ENCODE measurements at regions not wholly inside any gene's neighbourhood (a gene's known extent, or its start where the extent isn't known, plus 50 kb on each side); places are given as distances from the start of the nearest gene placed in this dataset.

DNA sequence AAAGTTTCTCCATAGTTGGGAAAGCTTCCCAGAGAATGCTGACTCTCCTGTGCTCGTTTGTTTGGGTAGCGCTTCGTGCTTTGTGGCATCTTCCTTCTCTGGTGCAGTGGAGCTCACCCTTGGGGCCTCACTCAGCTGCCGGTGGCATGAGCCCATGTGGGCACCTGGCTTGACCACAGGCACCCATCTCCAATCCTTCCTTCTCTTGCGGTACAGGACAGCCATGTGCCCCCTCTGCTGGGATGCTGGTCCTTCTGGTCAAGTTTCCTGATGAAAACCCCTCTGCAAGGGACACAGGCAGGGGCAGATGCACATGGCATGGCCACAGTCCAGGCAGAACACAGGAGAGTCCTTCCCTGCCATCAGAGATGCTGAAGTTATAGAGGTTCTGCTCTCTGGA lies 555.9 kb upstream of the HS6ST1 start:
- no peak for DNase-seq (ENCODE audit: low read depth)

DNA sequence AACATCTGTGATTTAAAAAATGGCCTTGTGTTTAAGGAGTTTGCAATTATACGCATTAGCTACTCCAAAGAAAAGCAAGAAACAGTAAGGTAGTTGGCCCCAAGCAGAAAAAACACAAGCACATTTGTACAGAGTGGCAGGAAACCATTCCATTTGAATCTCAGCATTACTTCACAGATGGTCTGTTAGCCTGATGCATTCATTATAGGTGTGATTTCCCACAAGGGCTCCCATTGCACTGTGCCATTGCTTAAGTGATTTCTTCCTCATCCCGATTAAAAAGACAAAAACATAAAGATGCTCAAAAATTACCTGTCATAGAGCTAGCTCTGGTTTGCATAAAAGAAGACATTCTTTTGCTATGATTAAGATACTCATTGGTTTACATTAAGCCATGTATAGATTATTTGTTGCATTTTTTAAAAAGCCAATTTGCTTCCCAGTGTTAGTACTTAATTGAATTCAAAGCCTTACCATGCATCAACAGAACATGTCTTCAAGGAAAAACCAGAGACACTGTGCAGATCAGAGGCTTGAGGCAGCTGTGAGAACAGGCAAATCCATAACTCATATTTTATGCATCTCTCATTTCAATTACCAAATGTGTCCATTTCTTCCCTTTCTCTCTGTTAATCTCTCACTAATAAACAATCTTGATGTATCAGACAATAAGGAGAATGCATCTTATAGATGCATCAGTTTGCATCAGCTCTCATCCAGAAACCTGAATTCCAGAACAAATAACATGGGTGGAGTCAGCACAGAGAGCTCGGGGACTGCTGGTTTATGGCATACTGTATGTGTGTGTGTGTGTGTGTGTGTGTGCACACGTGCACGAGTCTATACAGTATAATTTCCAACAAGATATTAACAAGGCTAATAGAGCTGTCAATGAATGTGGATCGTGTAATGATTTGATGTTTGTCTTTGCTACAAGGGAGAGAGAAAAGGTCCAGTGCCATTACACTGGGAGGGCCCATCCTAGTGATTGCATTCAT lies 558.6 kb upstream of the HS6ST1 start:
- no peak for DNase-seq (ENCODE audit: low read depth)

DNA sequence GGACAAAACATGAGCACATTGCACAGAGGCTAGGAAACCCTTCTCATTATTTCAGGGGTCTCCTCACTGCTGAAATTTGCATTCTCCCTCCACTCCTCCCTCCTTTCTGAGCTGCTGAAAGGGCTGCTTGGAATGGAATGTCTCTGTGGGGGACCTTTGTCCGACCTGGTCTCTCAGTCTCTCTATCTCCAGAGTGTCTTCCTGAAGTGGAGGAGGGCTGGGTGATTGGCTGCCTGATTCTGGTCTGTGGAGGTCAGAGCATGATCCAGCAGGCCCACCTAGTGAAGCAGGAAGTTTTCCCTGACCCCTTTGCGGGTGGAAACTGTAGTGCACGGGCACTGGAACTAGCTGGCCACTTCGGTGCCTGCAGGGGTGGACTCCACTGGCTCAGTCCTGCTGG lies 560.5 kb upstream of the HS6ST1 start:
- no peak for DNase-seq (ENCODE audit: low read depth)

DNA sequence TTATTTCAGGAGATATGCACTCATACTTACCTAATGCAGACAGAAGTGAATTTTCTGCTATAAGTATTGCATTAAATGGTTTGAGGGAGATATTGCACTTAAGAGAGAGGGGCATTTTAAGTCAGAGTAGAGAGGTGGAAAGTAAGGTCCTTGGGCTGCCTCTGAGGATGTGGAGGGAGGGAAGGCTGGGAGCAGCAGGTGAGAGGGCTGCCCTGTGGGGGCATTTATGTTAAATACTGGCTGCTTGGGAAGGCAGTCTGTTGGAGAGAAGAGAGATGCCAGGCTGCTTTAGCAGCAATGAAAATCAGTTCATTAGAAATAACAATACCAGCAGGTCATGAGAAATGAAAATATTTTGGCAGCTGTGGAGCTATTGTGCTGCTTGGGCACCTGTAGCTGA lies 576.2 kb upstream of the HS6ST1 start:
- DNase-seq (ENCODE audit: low read depth), result no peak

DNA sequence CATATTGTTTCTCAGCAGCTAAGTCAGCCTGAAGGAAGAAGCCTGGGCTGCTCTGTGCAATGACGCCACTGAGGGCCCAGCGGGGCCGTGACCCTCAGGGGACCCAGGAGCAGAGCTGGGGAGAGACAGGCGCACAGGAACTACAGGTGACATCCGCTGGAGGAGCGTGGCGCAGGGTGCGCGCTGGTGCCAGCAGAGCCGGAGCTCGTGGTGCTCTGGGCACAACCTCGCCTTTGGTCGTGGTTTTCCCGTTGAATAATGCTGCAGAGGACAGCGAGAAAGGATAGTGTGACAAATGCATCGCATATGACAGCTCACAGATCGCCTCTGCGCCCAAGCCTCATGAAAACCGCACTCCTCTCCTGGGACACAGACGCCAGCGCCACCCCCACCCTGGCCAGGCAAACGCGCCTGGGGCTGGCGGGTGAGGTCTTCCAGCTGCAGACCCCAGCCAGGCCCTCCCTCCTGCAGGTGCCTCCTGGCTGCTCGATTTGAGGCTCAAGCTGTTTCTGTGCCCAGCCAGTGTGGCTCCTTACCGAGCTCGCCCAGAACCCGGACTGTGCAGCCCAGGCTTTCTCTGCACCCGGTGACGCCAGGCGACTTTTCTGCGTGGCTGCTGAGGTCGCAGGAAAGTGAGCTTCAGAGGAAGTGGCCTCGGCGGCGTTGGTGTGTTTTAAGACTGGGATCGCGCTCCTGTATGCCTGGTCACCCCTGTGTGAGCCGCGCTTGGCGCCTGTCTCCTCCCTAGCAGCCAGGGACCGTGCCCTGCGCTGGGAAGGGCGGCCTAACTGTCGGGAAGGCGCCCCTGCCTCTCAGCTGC lies 583.1 kb upstream of the HS6ST1 start:
- DNase-seq (ENCODE audit: low read depth), result no peak

DNA sequence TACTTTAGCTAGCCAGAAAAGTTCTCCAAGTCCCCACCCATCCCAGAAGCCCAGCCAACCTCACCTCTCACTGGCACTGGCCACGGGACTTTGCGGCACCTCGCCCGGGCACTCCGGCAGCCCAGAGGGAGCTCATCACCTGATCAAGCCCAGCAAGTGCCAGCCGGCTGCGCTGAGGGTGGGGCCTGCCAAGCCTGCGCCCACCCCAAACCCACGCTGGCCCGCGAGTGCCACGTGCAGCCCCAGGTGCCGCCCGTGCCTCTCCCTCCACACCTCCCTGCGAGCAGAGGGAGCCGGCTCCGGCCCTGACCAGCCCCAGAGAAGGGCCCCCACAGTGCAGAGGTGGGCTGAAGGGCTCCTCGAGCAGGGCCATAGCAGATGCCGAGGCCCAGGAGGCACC lies 585.0 kb upstream of the HS6ST1 start:
- no peak for DNase-seq (ENCODE audit: low read depth)

DNA sequence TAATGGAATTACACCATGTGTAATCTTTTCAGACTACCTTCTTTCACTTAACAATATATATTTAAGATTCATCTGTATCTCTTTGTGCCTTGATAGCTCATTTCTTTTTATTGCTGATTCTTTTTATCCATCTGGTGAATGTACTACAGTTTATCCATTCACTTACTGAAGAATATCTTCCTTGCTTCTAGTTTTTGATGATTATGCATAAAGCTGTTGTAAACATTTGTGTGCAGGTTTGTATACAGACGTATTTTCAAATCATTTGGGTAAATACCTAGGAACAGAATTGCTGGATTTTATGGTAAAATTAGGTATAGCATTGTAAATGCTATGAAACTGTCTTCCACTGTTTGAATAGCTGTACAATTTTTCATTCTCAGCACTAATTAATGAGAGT lies 592.6 kb upstream of the HS6ST1 start:
- no peak for DNase-seq (ENCODE audit: low read depth)

DNA sequence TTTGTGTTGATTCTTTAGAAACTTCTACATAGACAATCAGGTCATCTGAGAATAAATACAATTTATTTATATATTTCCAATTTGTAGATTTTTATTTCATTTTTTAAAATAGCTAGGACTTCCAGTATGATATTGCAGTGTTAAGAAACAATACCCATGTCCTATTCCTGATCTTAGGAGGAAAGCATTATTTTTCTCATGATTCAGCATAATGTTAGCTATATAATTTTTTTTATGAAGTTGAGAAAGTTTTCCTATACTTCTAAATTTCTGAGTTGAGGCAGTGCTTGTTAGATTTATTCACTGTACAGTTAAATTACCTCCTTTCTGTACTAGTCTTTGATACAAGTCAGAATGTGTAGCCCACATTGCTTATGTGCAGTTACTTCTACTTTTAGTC lies 595.7 kb upstream of the HS6ST1 start:
- DNase-seq (ENCODE audit: low read depth), result no peak

DNA sequence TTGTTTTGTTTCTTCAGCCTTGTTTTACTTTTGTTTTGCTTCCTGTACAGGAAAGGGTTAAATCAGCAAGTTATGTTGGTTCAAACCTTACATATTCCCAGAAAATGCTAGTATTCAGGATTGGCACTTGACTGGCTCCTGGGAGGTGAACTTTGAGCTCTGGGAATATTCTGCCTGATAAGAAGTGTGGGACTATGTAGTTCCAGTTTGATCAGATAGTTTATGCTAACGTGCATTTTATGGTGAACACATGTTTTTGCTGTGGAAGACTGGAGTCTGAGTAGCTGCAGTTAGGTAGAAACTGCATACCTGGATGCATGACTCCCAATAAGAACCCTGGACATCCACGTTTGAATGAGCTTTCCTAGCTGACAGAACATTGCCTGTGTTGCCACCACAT lies 603.1 kb upstream of the HS6ST1 start:
- no peak for DNase-seq (ENCODE audit: low read depth)

DNA sequence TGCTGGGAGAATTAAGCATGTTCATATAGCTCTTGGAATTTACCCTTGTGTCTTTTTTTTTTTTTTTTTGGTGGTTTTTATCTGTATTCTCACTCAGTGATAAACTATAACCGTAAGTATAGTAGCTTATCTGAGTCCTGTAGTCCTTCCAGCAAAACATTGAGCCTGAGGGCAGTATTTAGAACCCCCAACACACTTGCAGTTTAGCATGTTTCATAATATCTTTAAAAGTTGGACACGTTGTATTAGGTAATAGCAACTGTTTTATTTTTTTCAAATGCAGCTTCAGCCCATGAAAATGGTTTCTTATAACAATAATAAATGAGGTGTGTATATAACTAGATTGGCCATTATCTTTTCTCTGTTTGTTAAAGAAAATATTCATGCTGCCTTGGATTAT lies 603.5 kb upstream of the HS6ST1 start:
- no peak for DNase-seq (ENCODE audit: low read depth)

DNA sequence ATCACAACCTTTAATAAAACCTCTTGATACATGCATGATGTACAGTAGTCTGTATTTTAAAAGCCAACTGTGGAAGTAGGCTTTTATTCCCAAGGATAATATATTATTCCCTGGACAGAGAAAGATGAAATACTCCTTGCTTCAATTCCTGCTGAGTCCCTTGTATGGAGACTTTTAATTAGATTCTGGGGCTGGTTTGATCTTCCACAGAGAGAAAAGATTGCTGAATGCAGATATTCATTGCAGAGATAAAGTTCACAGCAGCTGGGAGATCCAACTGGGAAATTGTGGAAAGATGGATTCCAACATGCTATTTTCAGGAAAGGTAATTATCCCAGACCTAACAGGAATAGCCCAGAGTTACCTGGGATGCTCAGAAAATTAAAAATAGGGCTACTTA lies 607.0 kb upstream of the HS6ST1 start:
- no peak for DNase-seq (ENCODE audit: low read depth)

DNA sequence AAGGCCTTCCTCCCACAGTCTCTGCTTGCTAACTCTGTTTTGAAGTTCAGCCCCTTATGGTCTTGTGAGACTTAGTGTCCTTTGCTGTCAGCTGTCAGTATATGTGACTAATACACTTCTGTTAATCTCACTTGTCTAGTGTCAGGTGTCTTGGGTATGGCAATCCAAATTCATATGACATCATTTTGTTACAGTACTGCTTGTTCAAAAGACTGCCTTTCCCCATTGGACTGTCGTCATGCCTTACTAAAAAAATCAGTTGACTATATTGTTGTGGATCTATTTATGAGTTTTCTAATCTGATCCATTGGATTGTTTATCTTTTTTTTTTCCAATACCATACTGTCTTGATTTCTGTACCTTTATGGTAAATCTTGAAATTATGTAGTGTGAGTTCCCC lies 611.4 kb upstream of the HS6ST1 start:
- DNase-seq (ENCODE audit: low read depth), result no peak

DNA sequence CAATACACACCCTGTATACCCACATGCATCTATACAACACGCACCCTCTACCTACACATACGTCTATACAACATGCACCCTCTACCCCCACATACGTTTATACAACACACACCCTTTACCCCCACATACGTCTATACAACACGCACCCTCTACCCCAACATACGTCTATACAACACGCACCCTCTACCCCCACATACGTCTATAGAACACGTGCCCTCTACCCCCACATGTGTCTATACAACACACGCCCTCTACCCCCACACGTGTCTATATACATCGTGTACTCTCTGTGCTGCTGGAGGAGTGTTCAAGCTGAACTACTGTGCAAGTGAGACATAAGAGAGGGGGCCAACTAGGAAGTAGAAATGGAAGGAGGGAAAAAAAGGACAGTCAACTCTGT lies 621.7 kb upstream of the HS6ST1 start:
- no peak for DNase-seq (ENCODE audit: low read depth)

DNA sequence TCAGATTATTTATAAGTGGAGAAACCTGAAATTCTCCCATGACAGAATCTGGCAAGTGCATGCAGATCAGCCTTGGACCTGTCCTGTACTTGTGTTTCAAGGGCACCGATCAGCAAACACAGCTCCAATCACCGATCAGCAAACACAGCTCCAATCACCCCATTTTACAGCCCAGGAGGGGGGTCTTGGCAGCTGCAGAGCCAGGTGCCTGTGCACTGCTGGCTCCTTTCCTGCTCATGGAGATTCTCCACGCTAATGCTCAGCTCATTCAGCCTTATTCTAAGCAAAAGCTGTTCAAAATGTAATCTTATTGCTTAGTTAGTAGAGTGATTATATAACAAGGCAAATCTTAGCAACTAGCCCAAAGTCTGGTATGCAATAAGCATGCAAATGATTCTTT lies 623.1 kb upstream of the HS6ST1 start:
- no peak for DNase-seq (ENCODE audit: low read depth)

DNA sequence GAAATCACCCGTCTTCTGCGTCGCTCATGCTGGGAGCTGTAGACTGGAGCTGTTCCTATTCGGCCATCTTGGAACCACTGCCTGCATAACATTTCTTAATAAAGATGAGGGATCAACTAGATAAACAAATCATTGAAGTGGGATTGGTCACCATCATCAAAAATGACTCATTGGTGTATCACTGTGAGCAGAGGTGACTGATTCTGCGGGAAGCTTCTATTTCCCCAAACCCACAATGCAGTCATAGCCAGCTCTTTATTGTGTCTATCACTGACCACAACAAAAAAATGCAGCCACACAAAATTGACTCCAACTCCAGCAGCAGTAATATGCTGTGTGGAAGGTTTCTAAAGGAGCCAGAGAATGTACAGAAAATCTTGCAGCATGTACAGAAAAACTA lies 630.7 kb upstream of the HS6ST1 start:
- DNase-seq (ENCODE audit: low read depth), result no peak

DNA sequence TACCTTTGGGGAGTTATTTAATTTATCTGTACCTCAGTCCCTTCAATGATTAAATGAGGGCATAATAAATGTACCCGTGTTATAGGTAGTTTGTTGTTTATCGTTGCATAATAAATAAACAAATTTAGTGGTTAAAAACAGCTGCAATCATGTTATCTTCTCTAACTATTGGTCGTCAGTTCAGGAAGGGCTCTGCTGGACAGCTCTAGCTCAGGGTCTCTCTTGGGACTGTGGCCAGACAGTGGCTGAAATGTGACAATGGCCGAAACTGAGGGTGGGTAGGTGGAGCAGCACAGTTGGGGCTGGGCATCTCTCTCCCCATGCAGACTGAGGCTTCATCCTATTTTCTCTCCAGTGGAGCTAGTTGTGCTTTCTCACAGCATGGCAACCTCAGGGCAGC lies 632.1 kb upstream of the HS6ST1 start:
- no peak for DNase-seq (ENCODE audit: low read depth)

DNA sequence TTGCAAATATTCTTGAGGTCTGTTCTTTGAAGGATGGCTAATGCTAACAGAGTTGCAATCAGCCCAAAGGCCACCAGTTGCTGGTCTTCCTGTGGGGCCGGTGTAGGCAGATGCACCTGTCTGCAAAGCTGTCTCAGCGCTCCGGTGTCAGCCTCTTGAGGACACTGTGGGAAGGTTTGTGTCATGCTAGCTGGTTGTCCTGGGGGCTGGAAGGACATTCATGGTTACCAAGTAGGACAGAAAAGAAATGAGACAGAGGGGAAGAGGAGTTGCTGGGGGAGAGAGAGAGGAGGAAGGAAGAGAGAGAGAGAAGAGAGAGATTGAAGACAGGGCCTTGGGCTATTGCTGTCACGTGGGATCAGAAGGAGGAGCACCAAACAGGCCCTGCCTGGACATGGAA lies 639.6 kb upstream of the HS6ST1 start:
- DNase-seq (ENCODE audit: low read depth), result no peak

DNA sequence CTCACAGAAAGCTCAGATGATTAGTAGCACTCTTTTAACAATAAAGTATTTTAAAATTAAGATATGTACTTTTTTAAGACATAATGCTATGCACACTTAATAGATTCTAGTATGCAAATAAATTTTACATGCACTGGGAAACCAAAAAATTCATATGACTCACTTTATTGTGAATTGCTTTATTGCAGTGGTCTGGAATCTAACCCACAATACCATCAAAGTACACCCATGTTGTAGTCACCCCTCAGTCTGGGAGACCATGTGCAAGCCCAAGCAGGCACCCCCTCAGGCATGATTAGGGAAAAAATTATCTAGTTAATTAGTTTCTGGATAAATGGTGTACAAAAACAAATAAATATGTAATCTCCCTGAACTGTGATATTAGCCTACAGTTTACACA lies 649.0 kb upstream of the HS6ST1 start:
- DNase-seq (ENCODE audit: low read depth), result no peak

DNA sequence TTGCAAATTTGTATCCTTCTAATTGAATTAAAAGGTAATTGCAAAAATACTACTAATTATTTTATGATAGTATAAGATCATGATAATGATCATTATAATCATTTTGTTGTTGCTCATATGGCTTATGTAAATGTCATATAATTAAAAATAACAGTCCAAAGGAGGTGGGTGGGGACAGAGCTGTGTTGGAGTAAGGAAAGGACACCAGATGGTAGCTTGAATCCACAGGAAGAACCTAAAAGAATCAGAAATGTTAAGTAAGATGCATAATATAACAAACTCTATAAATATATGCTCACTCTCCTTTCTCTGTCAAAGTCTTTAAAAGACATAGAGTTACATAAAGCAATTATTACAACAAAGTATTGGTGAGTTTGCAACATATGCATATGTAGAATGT lies 650.7 kb upstream of the HS6ST1 start:
- no peak for DNase-seq (ENCODE audit: low read depth)

DNA sequence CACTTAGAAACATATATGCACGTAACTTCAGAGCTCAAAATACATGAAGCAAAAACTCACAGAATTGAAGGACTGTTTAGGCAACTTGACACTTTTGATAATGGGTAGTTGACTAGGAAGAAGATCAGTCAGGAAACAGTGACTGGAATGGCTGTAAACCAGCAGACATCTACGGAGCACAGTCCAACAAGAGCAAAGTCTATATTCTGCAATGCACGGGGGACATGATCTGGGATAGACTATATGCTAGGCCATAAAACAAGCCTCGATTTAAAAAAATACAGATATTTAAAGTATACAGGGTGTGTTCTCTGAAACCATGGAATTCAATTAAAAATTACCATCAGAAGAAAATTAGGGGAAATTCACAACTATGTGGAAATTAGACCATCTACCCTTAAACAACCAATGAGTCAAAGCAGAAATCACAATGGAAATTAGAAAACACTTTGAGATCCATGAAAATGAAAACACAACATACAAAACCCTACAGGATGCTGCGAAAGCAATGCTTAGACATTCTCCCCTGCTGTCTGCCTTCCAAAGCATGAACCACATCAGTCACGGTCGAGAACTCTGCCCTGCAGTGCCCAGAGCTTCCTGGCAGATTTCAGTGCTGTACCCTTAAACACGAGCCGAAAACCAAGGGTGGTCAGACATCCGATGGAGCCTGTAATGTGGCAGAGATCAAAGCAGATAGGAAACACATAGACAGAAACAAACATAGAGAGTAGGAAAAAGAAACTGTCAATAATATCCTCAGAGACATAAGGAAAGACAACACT lies 651.9 kb upstream of the HS6ST1 start:
- no peak for DNase-seq (ENCODE audit: low read depth)

DNA sequence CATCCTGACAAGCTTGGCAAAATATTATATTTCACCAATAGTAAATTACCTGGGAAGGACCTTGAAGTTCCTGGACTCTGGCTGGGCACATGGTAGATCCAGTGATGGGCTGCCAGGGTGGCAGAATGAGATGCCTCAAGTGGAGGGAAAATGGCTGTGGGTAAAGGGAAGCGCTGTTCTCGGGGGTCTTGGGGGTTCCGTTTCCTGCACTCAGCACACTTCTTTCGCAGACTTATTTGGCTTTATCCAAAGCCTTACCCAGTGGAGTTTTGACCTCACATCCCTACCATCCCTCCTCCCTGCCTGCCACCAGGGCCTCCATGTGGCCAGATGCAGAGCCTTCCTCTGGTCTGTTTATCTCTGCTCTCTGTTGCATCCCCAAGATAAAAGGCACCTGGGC lies 654.9 kb upstream of the HS6ST1 start:
- DNase-seq (ENCODE audit: low read depth), result no peak

DNA sequence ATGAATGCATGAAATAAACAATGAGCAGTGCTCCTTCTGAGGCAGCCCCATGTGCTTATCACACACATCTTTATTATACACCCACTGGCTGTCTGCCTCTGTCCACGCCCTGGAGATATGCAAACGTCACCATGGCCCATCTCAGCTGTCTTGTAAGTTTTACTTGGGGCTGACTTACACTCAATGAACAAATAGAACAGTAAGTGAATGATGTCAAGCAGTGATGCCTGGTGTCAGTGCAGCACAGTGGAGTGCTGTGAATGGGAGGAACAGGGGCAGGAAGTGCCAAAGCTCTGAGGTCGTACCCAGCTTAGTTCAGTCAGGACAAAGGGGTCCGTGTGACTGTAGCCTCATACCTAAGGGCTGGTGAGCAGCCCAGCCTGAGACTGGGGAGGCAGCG lies 659.5 kb upstream of the HS6ST1 start:
- no peak for DNase-seq (ENCODE audit: low read depth)

DNA sequence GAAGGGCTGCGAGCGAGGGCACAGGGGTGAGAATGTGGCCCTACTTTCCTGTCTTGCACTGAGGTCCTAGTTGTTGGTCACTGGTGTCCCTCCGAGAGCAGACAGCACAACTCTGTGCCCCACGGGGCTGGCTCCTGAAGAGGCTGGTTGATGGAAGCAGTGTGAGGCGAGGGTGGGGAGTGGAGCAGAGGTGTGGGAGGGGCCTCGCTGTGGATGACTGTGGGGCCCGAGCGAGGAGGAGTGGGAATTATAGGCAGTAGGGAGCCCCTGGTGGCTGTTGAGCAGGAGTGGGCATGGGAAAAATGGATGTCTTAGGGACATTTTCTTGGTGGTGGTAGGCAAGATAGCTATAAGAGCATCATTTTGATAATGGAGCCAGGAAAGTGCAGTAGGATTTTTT lies 660.5 kb upstream of the HS6ST1 start:
- DNase-seq (ENCODE audit: low read depth), result no peak

Data from non-pigmented ciliary epithelial cell (primary cell).